B cell (primary cell): ENCODE measurements at regions not wholly inside any gene's neighbourhood (a gene's known extent, or its start where the extent isn't known, plus 50 kb on each side); places are given as distances from the start of the nearest gene placed in this dataset.

Experiments used
- ATAC-seq: fragments of 200-7000 bp; cut with Tn5 transposase; one replicate; pipeline ENCODE4 v1.10.0; 2021; ENCODE audit warnings: low read depth, mild to moderate bottlenecking, moderate number of reproducible peaks, moderate library complexity
- CTCF ChIA-PET: fragments of 350-600 bp; sonication (Branson Sonifier 250); formaldehyde crosslinking; loops from one replicate; lab custom pipeline; 2021; ENCODE audit warnings: antibody characterized with exemption, inconsistent platforms; lab: Charles Lee
- POLR2A ChIA-PET: fragments of 350-600 bp; sonication (Branson Sonifier 250); formaldehyde crosslinking; loops from one replicate; lab custom pipeline; 2021; ENCODE audit warnings: antibody characterized with exemption; lab: Charles Lee
- DNase-seq: peaks from one replicate; pipeline ENCODE4 v3.0.0; 2013
- H2AFZ ChIP-seq: 2 replicates; pipeline ENCODE4 v1.6.1; 2012; ENCODE audit warnings: mild to moderate bottlenecking, low read depth, low read length; ENCODE audit not compliant: insufficient read depth, poor library complexity, severe bottlenecking
- H3K27ac ChIP-seq, 2 donors: 1 replicate in 1 of 2; 2 replicates in 1 of 2; pipeline ENCODE4 v1.5.1; 2012 to 2013; ENCODE audit warnings: low read length in 2 of 2, mild to moderate bottlenecking in 2 of 2, moderate library complexity in 1 of 2
- H3K27me3 ChIP-seq, 4 experiments: fragments of 200-600 bp in 1 of 4; sonication (generic) in 1 of 4; replicated peaks in 1 of 4; 1 replicate in 2 of 4; 2 replicates in 2 of 4; pipeline versions ENCODE4 v1.6.1 to v1.7.0; 2013 to 2016; ENCODE audit warnings: low read length in 3 of 4, mild to moderate bottlenecking in 2 of 4, mixed read lengths in 1 of 4, moderate library complexity in 1 of 4; ENCODE audit not compliant: insufficient read depth in 4 of 4, control insufficient read depth in 3 of 4; ENCODE audit errors: control extremely low read depth in 1 of 4
- H3K36me3 ChIP-seq, 2 experiments: replicated peaks in 1 of 2; 1 replicate in 1 of 2; 2 replicates in 1 of 2; pipeline versions ENCODE4 v1.6.1 to v1.7.1; 2013; ENCODE audit warnings: low read length in 1 of 2; ENCODE audit not compliant: insufficient read depth in 2 of 2, control insufficient read depth in 1 of 2; ENCODE audit errors: control extremely low read depth in 1 of 2, extremely low read depth in 1 of 2
- H3K4me1 ChIP-seq, 2 donors: fragments of 200-600 bp in 1 of 2; sonication (generic) in 1 of 2; 1 replicate in 1 of 2; 2 replicates in 1 of 2; pipeline versions ENCODE4 v1.5.1 to v1.6.1; 2013 to 2017; ENCODE audit warnings: low read length in 2 of 2; ENCODE audit not compliant: control insufficient read depth in 2 of 2, insufficient read depth in 2 of 2
- H3K4me2 ChIP-seq: replicated peaks from 2 replicates; pipeline ENCODE3; 2012; ENCODE audit warnings: mild to moderate bottlenecking, low read depth, low read length; ENCODE audit not compliant: poor library complexity, severe bottlenecking
- H3K4me3 ChIP-seq, 5 experiments: fragments of 200-600 bp in 1 of 5; sonication (generic) in 1 of 5; 1 replicate in 3 of 5; 2 replicates in 2 of 5; pipeline versions ENCODE4 v1.5.1 to v1.7.0; 2011 to 2016; ENCODE audit warnings: low read length in 4 of 5, mild to moderate bottlenecking in 4 of 5, low read depth in 2 of 5, control low read depth in 1 of 5, moderate library complexity in 1 of 5; ENCODE audit not compliant: insufficient read depth in 1 of 5; ENCODE audit errors: control extremely low read depth in 1 of 5, extremely low read depth in 1 of 5
- H3K79me2 ChIP-seq: fragments of 200-600 bp; sonication (generic); one replicate; pipeline ENCODE4 v1.6.0; 2016; ENCODE audit warnings: low read length; ENCODE audit not compliant: control insufficient read depth, insufficient read depth
- H3K9ac ChIP-seq: fragments of 200-600 bp; sonication (generic); 2 replicates; pipeline ENCODE4 v1.6.1; 2017; ENCODE audit warnings: mild to moderate bottlenecking, low read length, moderate library complexity
- H3K9me3 ChIP-seq, 3 donors: one replicate each; pipeline versions ENCODE4 v1.6.1 to v1.7.1; 2013; ENCODE audit warnings: low read length in 2 of 3; ENCODE audit not compliant: control insufficient read depth in 2 of 3, insufficient read depth in 1 of 3; ENCODE audit errors: control extremely low read depth in 1 of 3
- H4K20me1 ChIP-seq: 2 replicates; pipeline ENCODE4 v1.6.0; 2012; ENCODE audit warnings: mild to moderate bottlenecking, low read length; ENCODE audit not compliant: insufficient read depth, control insufficient read depth, poor library complexity, severe bottlenecking
- H3K27ac Mint-ChIP-seq: one replicate; pipeline ENCODE4 v1.8.0; 2021; ENCODE audit warnings: mixed read lengths
- H3K27me3 Mint-ChIP-seq: one replicate; pipeline ENCODE4 v1.8.0; 2021; ENCODE audit warnings: mixed read lengths
- H3K4me1 Mint-ChIP-seq: one replicate; pipeline ENCODE4 v1.8.0; 2021; ENCODE audit warnings: mixed read lengths
- H3K4me3 Mint-ChIP-seq: one replicate; pipeline ENCODE4 v1.8.0; 2021; ENCODE audit warnings: mixed read lengths
- H3K9me3 Mint-ChIP-seq: one replicate; pipeline ENCODE4 v1.8.0; 2022; ENCODE audit warnings: mixed read lengths; ENCODE audit not compliant: insufficient read depth
- EZH2 ChIP-seq: IDR thresholded peaks from 2 replicates; pipeline ENCODE4 v1.6.1; 2012; ENCODE audit warnings: borderline replicate concordance, low read depth, mild to moderate bottlenecking, moderate library complexity, low read length; ENCODE audit not compliant: insufficient read depth, poor library complexity, severe bottlenecking
- WGBS: methylation state at CpG from one replicate; pipeline ENCODE4 v1.1.5; 2013; ENCODE audit warnings: missing lambda C conversion rate; ENCODE audit not compliant: insufficient coverage; 5-methylcytosine and 5-hydroxymethylcytosine counted together
- intact Hi-C: fragments of 100-400 bp; cut with micrococcal nuclease; formaldehyde crosslinking; loops from one replicate; pipeline ENCODE4 v1.10.0; 2022
- TF ChIP-seq, protein P1 (sequence below): fragments of 200-600 bp; IDR thresholded peaks from one replicate; pipeline ENCODE4 v1.8.0; 2022; ENCODE audit warnings: antibody characterized with exemption, mild to moderate bottlenecking

GRCh38 chr13:94886191-94886590 is 173.8 kb upstream of the SOX21 start:
- no peak for ATAC-seq
- Histone ChIP-seq H3K4me3 (no peak overlapping the region), H3K9ac (no peak overlapping the region), H3K4me2 (no peak overlapping the region), H3K27me3 (no peaks in the 10 kb centered on the region), H3K27ac (no peak overlapping the region), H2AFZ (no peak overlapping the region), H3K9me3 (no peaks in the 10 kb centered on the region), H4K20me1 (no peaks in the 10 kb centered on the region), H3K36me3 (no peaks in the 10 kb centered on the region), H3K79me2 (no peaks in the 10 kb centered on the region), H3K4me1 (no peaks in the 10 kb centered on the region)
- Mint-ChIP-seq H3K27me3 (no peaks in the 10 kb centered on the region), H3K27ac (no peak overlapping the region), H3K9me3 (no peaks in the 10 kb centered on the region), H3K4me1 (no peaks in the 10 kb centered on the region), H3K4me3 (no peak overlapping the region)
- intact Hi-C loops = no loop called here
- WGBS = no CpG with 5 or more reads among the region's 2 CpGs
- CTCF ChIA-PET = no interaction called here
- TF ChIP-seq EZH2 = no peak
- TF ChIP-seq, protein P1, sequence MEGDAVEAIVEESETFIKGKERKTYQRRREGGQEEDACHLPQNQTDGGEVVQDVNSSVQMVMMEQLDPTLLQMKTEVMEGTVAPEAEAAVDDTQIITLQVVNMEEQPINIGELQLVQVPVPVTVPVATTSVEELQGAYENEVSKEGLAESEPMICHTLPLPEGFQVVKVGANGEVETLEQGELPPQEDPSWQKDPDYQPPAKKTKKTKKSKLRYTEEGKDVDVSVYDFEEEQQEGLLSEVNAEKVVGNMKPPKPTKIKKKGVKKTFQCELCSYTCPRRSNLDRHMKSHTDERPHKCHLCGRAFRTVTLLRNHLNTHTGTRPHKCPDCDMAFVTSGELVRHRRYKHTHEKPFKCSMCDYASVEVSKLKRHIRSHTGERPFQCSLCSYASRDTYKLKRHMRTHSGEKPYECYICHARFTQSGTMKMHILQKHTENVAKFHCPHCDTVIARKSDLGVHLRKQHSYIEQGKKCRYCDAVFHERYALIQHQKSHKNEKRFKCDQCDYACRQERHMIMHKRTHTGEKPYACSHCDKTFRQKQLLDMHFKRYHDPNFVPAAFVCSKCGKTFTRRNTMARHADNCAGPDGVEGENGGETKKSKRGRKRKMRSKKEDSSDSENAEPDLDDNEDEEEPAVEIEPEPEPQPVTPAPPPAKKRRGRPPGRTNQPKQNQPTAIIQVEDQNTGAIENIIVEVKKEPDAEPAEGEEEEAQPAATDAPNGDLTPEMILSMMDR = no peak
- no peak for DNase-seq
- POLR2A ChIA-PET = no interaction called here

- TF ChIP-seq, protein P1 = no peak
- no peak for TF ChIP-seq EZH2
- H3K4me1 Mint-ChIP-seq = no peaks in the 10 kb centered on the region
Measured at GRCh38 chr13:94880463-94880862, 168.1 kb upstream of the SOX21 start.

More at GRCh38 chr13:94880463-94880862, 168.1 kb upstream of the SOX21 start:
- Histone ChIP-seq H4K20me1 (no peaks in the 10 kb centered on the region), H2AFZ (no peak overlapping the region), H3K4me3 (no peak overlapping the region), H3K27me3 (no peaks in the 10 kb centered on the region), H3K79me2 (no peaks in the 10 kb centered on the region), H3K27ac (no peak overlapping the region), H3K36me3 (no peaks in the 10 kb centered on the region), H3K4me1 (no peaks in the 10 kb centered on the region), H3K9ac (no peak overlapping the region), H3K9me3 (peaks cover 0 to 7% (median 0%) of the 10 kb centered on the region in 3 donors), H3K4me2 (no peak overlapping the region)
- DNase-seq = no peak
- H3K27me3 Mint-ChIP-seq = no peaks in the 10 kb centered on the region
- WGBS = 91% methylated on average over 2 of the region's 2 CpGs
- H3K4me3 Mint-ChIP-seq = no peak overlapping the region
- intact Hi-C loops = no loop called here
- CTCF ChIA-PET = no interaction called here
- H3K27ac Mint-ChIP-seq = no peak overlapping the region
- POLR2A ChIA-PET = no interaction called here
- H3K9me3 Mint-ChIP-seq = peaks cover 3% of the 10 kb centered on the region
- no peak for ATAC-seq
